IMR-90 (cell line): ENCODE measurements at regions not wholly inside any gene's neighbourhood (a gene's known extent, or its start where the extent isn't known, plus 50 kb on each side); places are given as distances from the start of the nearest gene placed in this dataset.

ENCODE experiments used
- ATAC-seq: fragments of 200-7000 bp; cut with Tn5 transposase; 2 replicates; pipeline ENCODE4 v1.9.1; 2020; ENCODE audit warnings: low read depth, mild to moderate bottlenecking, moderate library complexity
- BruUV-seq: library from RNA; stranded (reverse); fragments of 400-500 nt; replicated peaks from 2 replicates; lab custom pipeline; 2021; lab: Mats Ljungman, UMichigan
- CTCF ChIA-PET: fragments of 300-600 bp; formaldehyde crosslinking; extraction: SDS; loops from one replicate; lab custom pipeline; 2021; ENCODE audit warnings: antibody characterized with exemption; lab: Yijun Ruan, JAX
- POLR2A ChIA-PET: fragments of 300-600 bp; sonication (Branson Sonifier 250); formaldehyde crosslinking; loops from one replicate; lab custom pipeline; 2022; ENCODE audit warnings: antibody characterized with exemption; ENCODE audit not compliant: unreplicated experiment; lab: Charles Lee
- DNase-seq: peaks from one replicate; pipeline ENCODE4 v3.0.0; 2013
- H2AFZ ChIP-seq: replicated peaks from 2 replicates; pipeline ENCODE3; 2013; ENCODE audit warnings: low read length, mild to moderate bottlenecking; ENCODE audit not compliant: poor library complexity
- H2AK5ac ChIP-seq: 2 replicates; pipeline ENCODE4 v1.6.1; 2013; ENCODE audit warnings: low read depth, low read length, inconsistent platforms
- H2AK9ac ChIP-seq: replicated peaks from 2 replicates; pipeline ENCODE3; 2013; ENCODE audit warnings: mild to moderate bottlenecking, low read depth, low read length, moderate library complexity; ENCODE audit not compliant: poor library complexity
- H2BK120ac ChIP-seq: 2 replicates; pipeline ENCODE4 v1.6.1; 2013; ENCODE audit warnings: low read depth, low read length, inconsistent platforms
- H2BK15ac ChIP-seq: 3 replicates; pipeline ENCODE4 v1.6.1; 2013; ENCODE audit warnings: low read depth, low read length, inconsistent platforms
- H2BK20ac ChIP-seq: 2 replicates; pipeline ENCODE4 v1.6.1; 2013; ENCODE audit warnings: low read depth, mild to moderate bottlenecking, inconsistent platforms, low read length, moderate library complexity
- H2BK5ac ChIP-seq: 2 replicates; pipeline ENCODE4 v1.6.1; 2013; ENCODE audit warnings: mild to moderate bottlenecking, low read depth, low read length, inconsistent platforms; ENCODE audit not compliant: poor library complexity, severe bottlenecking
- H3K14ac ChIP-seq: replicated peaks from 2 replicates; pipeline ENCODE4 v1.6.1; 2013; ENCODE audit warnings: low read depth, low read length, inconsistent platforms
- H3K18ac ChIP-seq: 2 replicates; pipeline ENCODE4 v1.6.1; 2013; ENCODE audit warnings: low read depth, low read length, control low read depth
- H3K23ac ChIP-seq: 2 replicates; pipeline ENCODE4 v1.6.1; 2013; ENCODE audit warnings: low read depth, low read length, inconsistent platforms
- H3K27ac ChIP-seq: 2 replicates; pipeline ENCODE4 v1.5.1; 2013; ENCODE audit warnings: mild to moderate bottlenecking, control low read depth, low read length; ENCODE audit not compliant: insufficient read depth
- H3K27me3 ChIP-seq: 2 replicates; pipeline ENCODE4 v1.6.1; 2013; ENCODE audit warnings: low read length; ENCODE audit not compliant: control insufficient read depth, insufficient read depth
- H3K36me3 ChIP-seq: 2 replicates; pipeline ENCODE4 v1.6.1; 2013; ENCODE audit warnings: low read length, mixed read lengths; ENCODE audit not compliant: control insufficient read depth, insufficient read depth
- H3K4ac ChIP-seq: 2 replicates; pipeline ENCODE4 v1.6.1; 2013; ENCODE audit warnings: low read depth, low read length, inconsistent platforms
- H3K4me1 ChIP-seq: 2 replicates; pipeline ENCODE4 v1.6.1; 2013; ENCODE audit warnings: low read length, mixed read lengths; ENCODE audit not compliant: control insufficient read depth, insufficient read depth
- H3K4me2 ChIP-seq: 2 replicates; pipeline ENCODE4 v1.6.1; 2013; ENCODE audit warnings: low read depth, mild to moderate bottlenecking, control low read depth, low read length, moderate library complexity
- H3K4me3 ChIP-seq: 2 replicates; pipeline ENCODE4 v1.5.1; 2013; ENCODE audit warnings: low read depth, mild to moderate bottlenecking, control low read depth, low read length, moderate library complexity; ENCODE audit not compliant: insufficient read depth
- H3K56ac ChIP-seq: 2 replicates; pipeline ENCODE4 v1.6.1; 2013; ENCODE audit warnings: low read length, inconsistent platforms; ENCODE audit not compliant: insufficient read depth; ENCODE audit errors: extremely low read depth
- H3K79me1 ChIP-seq, 2 experiments: 2 replicates each; pipeline ENCODE4 v1.6.1; 2013; ENCODE audit warnings: low read length in 2 of 2, inconsistent platforms in 1 of 2, low read depth in 1 of 2
- H3K9ac ChIP-seq: 2 replicates; pipeline ENCODE4 v1.6.1; 2013; ENCODE audit warnings: low read depth, low read length, control low read depth
- H3K9me1 ChIP-seq: 2 replicates; pipeline ENCODE4 v1.6.1; 2013; ENCODE audit warnings: low read length, inconsistent platforms; ENCODE audit not compliant: insufficient read depth
- H3K9me3 ChIP-seq: 2 replicates; pipeline ENCODE4 v1.6.1; 2013; ENCODE audit warnings: low read length; ENCODE audit not compliant: control insufficient read depth, insufficient read depth
- H4K20me1 ChIP-seq: 2 replicates; pipeline ENCODE4 v1.6.1; 2013; ENCODE audit warnings: low read length, inconsistent platforms; ENCODE audit not compliant: insufficient read depth
- H4K5ac ChIP-seq: 2 replicates; pipeline ENCODE4 v1.6.1; 2013; ENCODE audit warnings: mild to moderate bottlenecking, low read depth, low read length, control low read depth
- H4K8ac ChIP-seq, 2 experiments: 2 replicates each; pipeline ENCODE4 v1.6.1; 2013; ENCODE audit warnings: low read depth in 2 of 2, low read length in 2 of 2, control low read depth in 1 of 2, inconsistent platforms in 1 of 2
- H4K91ac ChIP-seq: 2 replicates; pipeline ENCODE4 v1.6.1; 2013; ENCODE audit warnings: low read depth, low read length, inconsistent platforms; ENCODE audit not compliant: insufficient read depth
- BHLHE40 ChIP-seq: fragments of 150-350 bp; IDR thresholded peaks from 2 replicates; pipeline ENCODE4 v1.6.1; 2016; ENCODE audit warnings: mild to moderate bottlenecking, low read depth, low read length
- MAZ ChIP-seq: IDR thresholded peaks from 2 replicates; pipeline ENCODE4 v1.6.1; 2012; ENCODE audit warnings: low read depth, mild to moderate bottlenecking, low read length, improper control_type of control experiment, moderate library complexity, borderline replicate concordance
- RCOR1 ChIP-seq: IDR thresholded peaks from 2 replicates; pipeline ENCODE4 v1.6.1; 2012; ENCODE audit warnings: mild to moderate bottlenecking, low read length, improper control_type of control experiment; ENCODE audit not compliant: insufficient replicate concordance
- USF2 ChIP-seq: fragments of 150-350 bp; IDR thresholded peaks from 2 replicates; pipeline ENCODE4 v1.6.1; 2017; ENCODE audit warnings: mild to moderate bottlenecking, antibody characterized with exemption, low read length, low read depth
- WGBS, 2 experiments: methylation state at CpG; one replicate each; pipeline versions ENCODE4 v1.1.5 to v1.1.7; 2013; ENCODE audit warnings: missing lambda C conversion rate in 2 of 2; ENCODE audit not compliant: insufficient read length in 1 of 2; ENCODE audit errors: extremely low coverage in 2 of 2; 5-methylcytosine and 5-hydroxymethylcytosine counted together
- dilution Hi-C: fragments of 300-500 bp; cut with HindIII; formaldehyde crosslinking; loops from one replicate; pipeline ENCODE4 v1.14.3; 2018; ENCODE audit warnings: low sequenced_read_pairs; ENCODE audit not compliant: unreplicated experiment
- in situ Hi-C: fragments of 300-500 bp; cut with MboI; formaldehyde crosslinking; loops from 3 replicates; pipeline ENCODE4 v1.14.3; 2019; ENCODE audit warnings: low sequenced_read_pairs, inconsistent platforms, mixed read lengths
- intact Hi-C: fragments of 100-400 bp; cut with micrococcal nuclease; formaldehyde crosslinking; loops from 2 replicates; pipeline ENCODE4 v1.10.0; 2022

- POLR2A ChIA-PET, result no interaction called here
- no peaks in the 10 kb centered on the region for H3K9me1 ChIP-seq
- TF ChIP-seq MAZ (no peak), USF2 (no peak), RCOR1 (no peak), BHLHE40 (no peak)
- H3K18ac ChIP-seq, result no peak overlapping the region
- 91% methylated on average over 10 of the region's 15 CpGs; no CpG with 5 or more reads in 1 of the 2 experiments for WGBS, 2 experiments
- H3K14ac ChIP-seq, result no peak overlapping the region
- no peak overlapping the region for H4K5ac ChIP-seq
- no peak overlapping the region for H3K4me2 ChIP-seq
- H2AK9ac ChIP-seq, result no peak overlapping the region
- H3K56ac ChIP-seq, result no peak overlapping the region
- no peaks in the 10 kb centered on the region for H3K27me3 ChIP-seq
- no peaks in the 10 kb centered on the region; the same call in 1 of the 2 replicates for H3K4me1 ChIP-seq
- no peak overlapping the region for H2BK5ac ChIP-seq
- dilution Hi-C loops (no loop called here), in situ Hi-C loops (loop anchor here (5.0 kb wide), 1 partner anchor 136 kb away; no protein-coding TSS in a partner anchor), intact Hi-C loops (loop anchor here (10.0 kb wide), 2 partner anchors 958 to 1298 kb away; no protein-coding TSS in a partner anchor)
- no peak overlapping the region for H3K23ac ChIP-seq
- no peak overlapping the region for H3K4me3 ChIP-seq
- no peak overlapping the region for H2AK5ac ChIP-seq
- no peaks in the 10 kb centered on the region for H4K20me1 ChIP-seq
- ATAC-seq, result no peak
- no peak overlapping the region for H2AFZ ChIP-seq
- no peak for DNase-seq
- H3K79me1 ChIP-seq, result no peaks in the 10 kb centered on the region
- no peak overlapping the region for H4K8ac ChIP-seq
- no TSS peak for BruUV-seq
- H3K27ac ChIP-seq, result no peak overlapping the region
- H2BK120ac ChIP-seq, result no peak overlapping the region
- CTCF ChIA-PET, result interaction anchor here (0.6 kb wide), 1 partner anchor 17 kb away, joined by 4 read pairs; no protein-coding TSS in a partner anchor
- H2BK20ac ChIP-seq, result no peak overlapping the region
- H3K36me3 ChIP-seq, result no peaks in the 10 kb centered on the region
- no peak overlapping the region for H3K4ac ChIP-seq
- H3K9me3 ChIP-seq, result no peaks in the 10 kb centered on the region
- H4K91ac ChIP-seq, result no peak overlapping the region
- H2BK15ac ChIP-seq, result no peak overlapping the region
- H3K9ac ChIP-seq, result no peak overlapping the region
Measured at GRCh38 chr18:7173216-7173615, 55.6 kb upstream of the LAMA1 start.
